Effector memory CD4-positive, alpha-beta T cell (primary cell): ENCODE measurements at regions not wholly inside any gene's neighbourhood (a gene's known extent, or its start where the extent isn't known, plus 50 kb on each side); places are given as distances from the start of the nearest gene placed in this dataset.
"Not testable (repeated sequence)": the region's sequence is repeated elsewhere in the genome, so short reads cannot be mapped to it uniquely, and the experiment has no call there.

Experiments
- DNase-seq, 3 donors: peaks; one replicate each; pipeline ENCODE4 v3.0.0-alpha.2; 2020
- H3K27ac ChIP-seq: 2 replicates; pipeline ENCODE4 v1.7.0; 2013; ENCODE audit warnings: mild to moderate bottlenecking, low read length, moderate library complexity; ENCODE audit not compliant: insufficient read depth, poor library complexity, severe bottlenecking
- H3K27me3 ChIP-seq: replicated peaks from 2 replicates; pipeline ENCODE4 v1.7.0; 2013; ENCODE audit warnings: mild to moderate bottlenecking, low read length; ENCODE audit not compliant: insufficient read depth, control insufficient read depth, poor library complexity, severe bottlenecking
- H3K36me3 ChIP-seq: 2 replicates; pipeline ENCODE4 v1.7.0; 2013; ENCODE audit warnings: mild to moderate bottlenecking, low read length, moderate library complexity; ENCODE audit not compliant: control insufficient read depth, insufficient read depth
- H3K4me1 ChIP-seq: 2 replicates; pipeline ENCODE4 v1.7.0; 2013; ENCODE audit warnings: low read length, mild to moderate bottlenecking; ENCODE audit not compliant: control insufficient read depth, insufficient read depth, poor library complexity, severe bottlenecking
- H3K4me3 ChIP-seq: 2 replicates; pipeline ENCODE4 v1.7.0; 2013; ENCODE audit warnings: low read length, low read depth, mild to moderate bottlenecking; ENCODE audit not compliant: insufficient read depth, poor library complexity, severe bottlenecking
- H3K9me3 ChIP-seq: 2 replicates; pipeline ENCODE4 v1.7.0; 2013; ENCODE audit warnings: mild to moderate bottlenecking, low read length, moderate library complexity; ENCODE audit not compliant: control insufficient read depth

DNA sequence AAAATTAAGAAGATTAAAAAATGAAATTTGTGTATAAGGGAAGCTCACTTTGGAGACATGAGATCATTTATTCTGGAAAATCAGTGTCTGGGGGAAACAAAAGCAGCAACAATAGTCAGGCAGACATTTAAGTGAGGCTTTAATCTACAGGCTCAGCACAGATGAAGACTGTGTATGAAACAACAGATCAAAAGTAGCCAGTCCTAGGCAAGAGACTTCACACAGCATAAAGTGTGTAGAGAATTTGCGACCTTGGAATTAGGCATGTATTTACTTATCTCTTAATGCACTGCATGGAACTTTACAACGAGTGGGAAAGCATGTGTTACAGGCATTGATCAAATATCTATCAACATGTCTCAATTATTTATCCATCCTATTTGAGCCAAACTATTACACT, 1099.9 kb downstream of the PLA2G4A start:
- DNase-seq: no peak
- no peak overlapping the region for H3K27ac ChIP-seq
- no peaks in the 10 kb centered on the region for H3K36me3 ChIP-seq
- H3K4me1 ChIP-seq: no peaks in the 10 kb centered on the region
- H3K9me3 ChIP-seq: no peaks in the 10 kb centered on the region
- no peaks in the 10 kb centered on the region for H3K27me3 ChIP-seq
- no peak overlapping the region for H3K4me3 ChIP-seq

GRCh38 chr1:187931776-187932175, 1103.0 kb downstream of the PLA2G4A start:
- H3K4me3 ChIP-seq: no peak overlapping the region
- no peaks in the 10 kb centered on the region for H3K4me1 ChIP-seq
- H3K27me3 ChIP-seq: no peaks in the 10 kb centered on the region
- DNase-seq: no peak
- no peak overlapping the region for H3K27ac ChIP-seq
- no peaks in the 10 kb centered on the region for H3K9me3 ChIP-seq
- no peaks in the 10 kb centered on the region for H3K36me3 ChIP-seq

GRCh38 chr1:187933562-187934419, 1105.0 kb downstream of the PLA2G4A start:
- Histone ChIP-seq H3K4me1 (no peaks in the 10 kb centered on the region), H3K9me3 (no peaks in the 10 kb centered on the region), H3K27me3 (no peaks in the 10 kb centered on the region), H3K27ac (no peak overlapping the region), H3K36me3 (no peaks in the 10 kb centered on the region), H3K4me3 (no peak overlapping the region)
- DNase-seq: no peak

DNA sequence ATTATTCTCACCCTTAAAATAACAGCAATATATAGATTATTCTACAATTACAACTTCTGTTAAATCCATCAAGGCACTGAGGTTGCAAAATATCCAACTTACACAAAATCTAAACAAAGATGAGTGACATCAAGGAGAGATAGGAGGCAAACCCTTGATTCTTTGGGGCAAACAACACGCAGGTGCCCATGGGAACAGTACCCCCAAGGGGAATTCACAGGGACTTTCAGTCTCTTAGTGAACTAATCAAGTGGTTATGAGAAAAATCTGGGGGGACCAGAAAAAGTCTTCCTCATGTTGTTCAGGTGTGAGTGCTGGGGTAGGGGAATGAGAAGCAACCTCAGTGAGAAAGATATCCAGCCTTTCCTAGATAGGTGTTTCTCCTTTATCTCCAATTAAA, 1107.9 kb downstream of the PLA2G4A start:
- no peak for DNase-seq
- no peak overlapping the region for H3K27ac ChIP-seq
- H3K9me3 ChIP-seq: no peaks in the 10 kb centered on the region
- no peaks in the 10 kb centered on the region for H3K36me3 ChIP-seq
- no peaks in the 10 kb centered on the region for H3K4me1 ChIP-seq
- H3K27me3 ChIP-seq: no peaks in the 10 kb centered on the region
- no peak overlapping the region for H3K4me3 ChIP-seq

DNA sequence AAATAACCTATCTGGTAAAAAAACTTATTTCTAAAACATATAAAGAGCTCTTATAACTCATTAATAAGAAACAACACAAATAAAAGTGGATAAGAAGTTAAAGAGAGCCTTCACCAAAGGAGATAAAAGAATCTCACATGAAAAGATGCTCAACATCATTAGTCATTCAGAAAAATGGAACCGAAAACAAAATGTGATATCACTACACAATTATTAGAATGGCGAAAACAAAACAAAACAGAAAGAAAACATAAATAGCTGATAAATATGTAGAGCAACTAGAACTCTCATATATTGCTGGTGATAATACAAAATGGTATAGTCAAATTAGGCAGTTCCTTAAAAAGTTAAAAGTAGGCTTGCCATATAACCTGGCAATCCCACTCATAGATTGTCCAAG, 1109.3 kb downstream of the PLA2G4A start:
- H3K9me3 ChIP-seq: no peaks in the 10 kb centered on the region
- H3K4me3 ChIP-seq: no peak overlapping the region
- H3K36me3 ChIP-seq: no peaks in the 10 kb centered on the region
- no peaks in the 10 kb centered on the region for H3K27me3 ChIP-seq
- H3K27ac ChIP-seq: no peak overlapping the region
- no peaks in the 10 kb centered on the region for H3K4me1 ChIP-seq
- DNase-seq: no peak

- no peaks in the 10 kb centered on the region for H3K4me1 ChIP-seq
- no peak overlapping the region for H3K27ac ChIP-seq
- H3K36me3 ChIP-seq: no peaks in the 10 kb centered on the region
- DNase-seq: no peak
- H3K9me3 ChIP-seq: no peaks in the 10 kb centered on the region
- H3K27me3 ChIP-seq: no peaks in the 10 kb centered on the region
- no peak overlapping the region for H3K4me3 ChIP-seq
Observed at GRCh38 chr1:187942986-187943385, 1114.2 kb downstream of the PLA2G4A start.

DNA sequence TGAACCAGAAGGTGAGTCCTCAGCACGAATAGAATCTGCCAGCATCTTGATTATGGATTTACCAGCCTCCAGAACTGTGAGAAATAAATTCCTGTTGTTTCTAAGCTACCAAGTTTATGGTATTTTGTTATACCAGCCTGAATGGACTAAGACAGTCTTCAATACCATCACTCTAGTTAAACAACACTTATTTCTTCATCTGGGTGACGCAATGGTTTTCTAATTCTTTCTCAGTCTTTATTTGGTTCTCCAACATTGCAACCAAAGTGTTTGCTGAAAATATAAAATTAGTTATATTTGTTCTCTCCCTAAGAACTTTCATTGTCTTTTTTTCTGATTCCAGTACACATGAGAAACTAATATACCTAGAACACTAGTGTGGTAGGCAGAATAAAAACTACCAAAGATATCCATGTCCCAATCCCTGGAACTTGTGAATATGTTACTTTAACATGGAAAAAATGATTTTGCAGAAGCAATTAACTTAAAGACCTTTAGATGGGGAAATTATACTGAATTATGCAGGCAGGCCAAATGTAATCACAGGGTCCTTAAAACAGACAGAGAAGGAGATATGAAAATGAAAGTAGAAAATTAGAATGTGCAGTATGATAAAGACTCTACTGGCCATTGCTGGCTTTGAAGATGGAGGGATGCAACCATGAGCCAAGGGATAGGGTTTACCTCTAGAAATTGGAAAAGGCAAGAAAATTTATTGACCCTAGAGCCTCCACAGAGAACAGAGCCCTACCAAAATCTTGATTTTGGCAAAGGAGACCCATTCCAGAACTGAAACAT, 1115.1 kb downstream of the PLA2G4A start:
- DNase-seq: no peak
- Histone ChIP-seq H3K4me1 (no peaks in the 10 kb centered on the region), H3K27ac (no peak overlapping the region), H3K27me3 (no peaks in the 10 kb centered on the region), H3K9me3 (no peaks in the 10 kb centered on the region), H3K36me3 (no peaks in the 10 kb centered on the region), H3K4me3 (no peak overlapping the region)

GRCh38 chr1:187946661-187947060, 1117.9 kb downstream of the PLA2G4A start:
- not testable (repeated sequence) for H3K27me3 ChIP-seq, H3K9me3 ChIP-seq, H3K4me3 ChIP-seq, H3K4me1 ChIP-seq, DNase-seq, H3K27ac ChIP-seq, H3K36me3 ChIP-seq

- Histone ChIP-seq H3K9me3 (no peaks in the 10 kb centered on the region), H3K27ac (no peak overlapping the region), H3K27me3 (no peaks in the 10 kb centered on the region), H3K36me3 (no peaks in the 10 kb centered on the region), H3K4me1 (no peaks in the 10 kb centered on the region), H3K4me3 (no peak overlapping the region)
- DNase-seq: no peak
Observed at GRCh38 chr1:187947359-187947758, 1118.6 kb downstream of the PLA2G4A start.

GRCh38 chr1:187948170-187948794, 1119.5 kb downstream of the PLA2G4A start:
- Histone ChIP-seq H3K4me3 (no peak overlapping the region), H3K9me3 (no peaks in the 10 kb centered on the region), H3K27me3 (no peaks in the 10 kb centered on the region), H3K4me1 (no peaks in the 10 kb centered on the region), H3K36me3 (no peaks in the 10 kb centered on the region), H3K27ac (no peak overlapping the region)
- no peak for DNase-seq
